NK-92 treated with Interleukin-12 subunit alpha and Interleukin-12 subunit beta, amount 100 ng/mL, for 24 hours (cell line): ENCODE measurements at regions not wholly inside any gene's neighbourhood (a gene's known extent, or its start where the extent isn't known, plus 50 kb on each side); places are given as distances from the start of the nearest gene placed in this dataset.
"Not testable (repeated sequence)": the region's sequence is repeated elsewhere in the genome, so short reads cannot be mapped to it uniquely, and the experiment has no call there.

Experiments
- DNase-seq: peaks from one replicate; lab custom pipeline; 2025; lab: John Stamatoyannopoulos, UW

DNA sequence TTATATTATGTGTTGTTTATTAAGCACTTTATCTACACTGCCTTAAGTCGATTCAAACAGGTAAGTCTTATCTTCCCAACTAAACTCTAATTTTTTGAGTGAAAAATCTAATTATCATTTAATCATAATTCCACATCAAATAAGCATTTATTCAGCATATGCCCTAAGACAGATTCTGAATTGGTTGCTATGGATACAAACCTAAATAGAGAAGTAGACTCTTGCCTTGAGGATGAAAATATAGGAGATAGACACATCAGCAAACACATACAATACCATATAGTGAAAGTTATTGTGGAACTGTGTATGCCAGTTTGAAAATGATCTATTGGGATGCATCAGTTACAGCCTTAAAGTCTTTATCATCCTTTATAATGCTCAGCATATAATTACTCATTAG is 1679.9 kb downstream of the SLITRK1 start:
- no peak for DNase-seq

DNA sequence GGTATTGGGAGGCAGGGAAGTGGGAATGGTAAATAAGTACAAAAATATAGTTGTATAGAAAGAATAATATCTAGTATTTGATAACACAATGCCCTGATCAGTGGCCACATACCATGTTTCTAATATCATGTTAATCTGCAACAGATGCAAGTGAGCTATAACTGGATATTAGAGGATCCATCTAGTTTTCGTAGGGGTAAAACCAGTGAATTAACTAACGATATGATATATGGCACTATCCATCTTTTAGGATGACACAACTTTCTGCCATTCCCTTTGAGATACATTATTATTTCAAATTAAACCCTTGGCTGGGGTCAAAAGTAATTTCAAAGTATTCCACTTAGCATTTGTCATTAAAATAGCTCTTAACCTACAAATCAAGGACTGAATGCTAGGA is 1686.2 kb downstream of the SLITRK1 start:
- DNase-seq = no peak

DNA sequence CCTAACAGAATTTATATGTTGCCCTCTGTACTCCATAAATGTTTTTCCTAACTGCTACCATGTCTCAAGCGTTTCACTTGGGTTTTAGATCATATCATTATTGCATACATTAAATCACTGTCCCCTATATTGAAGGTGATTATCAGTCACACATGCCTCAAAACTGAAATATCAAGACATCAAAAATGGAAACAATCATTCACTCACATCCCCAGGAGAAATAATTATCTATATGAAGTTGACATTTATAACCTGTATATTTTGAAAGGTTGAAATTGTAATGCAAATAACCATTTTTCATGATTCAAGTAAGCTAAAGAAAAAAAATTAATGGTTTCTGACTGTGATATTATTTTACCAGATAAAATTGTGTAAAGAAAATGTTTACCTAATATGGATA is 1695.0 kb downstream of the SLITRK1 start:
- DNase-seq = no peak

DNA sequence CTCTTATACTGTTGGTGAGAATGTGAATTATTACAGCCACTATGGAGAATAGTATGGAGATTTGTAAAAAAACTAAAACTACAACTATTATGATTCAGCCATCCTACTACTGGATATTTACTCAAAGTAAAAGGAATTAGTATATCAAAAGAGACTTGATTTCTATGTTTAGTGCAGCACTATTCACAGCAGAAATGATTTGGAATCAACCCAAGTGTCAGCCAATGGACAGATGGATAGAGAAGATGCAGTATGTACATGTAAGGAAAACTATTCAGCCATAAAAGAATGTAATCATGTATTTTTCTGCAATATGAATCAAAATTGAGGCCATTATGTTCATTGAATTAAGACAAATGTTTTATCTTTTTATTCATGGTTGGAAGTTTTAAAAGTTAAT is 1705.5 kb downstream of the SLITRK1 start:
- DNase-seq = no peak

DNA sequence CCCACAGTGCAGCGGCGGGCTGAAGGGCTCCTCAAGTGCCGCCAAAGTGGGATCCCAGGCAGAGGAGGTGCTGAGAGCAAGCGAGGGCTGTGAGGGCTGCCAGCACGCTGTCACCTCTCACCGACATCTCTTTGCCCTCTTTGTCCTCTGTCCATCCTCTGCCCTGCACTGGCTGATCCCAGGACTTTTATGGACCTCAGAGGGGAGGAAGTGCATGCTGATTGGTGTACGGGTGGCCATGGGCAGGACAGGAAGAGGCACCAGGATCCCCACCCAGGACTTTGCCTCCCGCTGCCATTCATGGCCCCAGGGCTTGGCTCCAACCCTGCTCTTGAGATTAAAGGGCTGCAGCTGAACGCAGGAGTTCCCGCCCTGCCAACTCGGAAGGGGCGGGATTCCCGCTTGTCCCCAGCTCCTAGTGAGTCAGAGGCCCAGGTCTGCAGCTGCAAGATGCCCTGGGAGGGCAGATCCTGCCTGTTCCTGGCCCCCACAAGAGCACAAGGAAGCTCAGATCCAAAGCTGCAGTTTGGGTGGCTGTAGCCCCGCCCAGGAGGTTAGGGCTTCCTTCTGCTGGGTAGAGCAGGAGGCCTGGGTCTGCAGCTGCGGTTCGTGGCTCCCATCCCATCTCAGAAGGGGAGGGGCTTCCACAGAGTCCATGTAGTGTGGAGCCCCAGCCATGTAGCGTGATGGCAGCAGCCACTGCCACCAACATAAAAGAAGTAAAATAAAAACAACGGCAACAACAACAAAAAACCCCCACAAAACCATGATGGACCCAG is 1716.7 kb downstream of the SLITRK1 start:
- DNase-seq = no peak

DNA sequence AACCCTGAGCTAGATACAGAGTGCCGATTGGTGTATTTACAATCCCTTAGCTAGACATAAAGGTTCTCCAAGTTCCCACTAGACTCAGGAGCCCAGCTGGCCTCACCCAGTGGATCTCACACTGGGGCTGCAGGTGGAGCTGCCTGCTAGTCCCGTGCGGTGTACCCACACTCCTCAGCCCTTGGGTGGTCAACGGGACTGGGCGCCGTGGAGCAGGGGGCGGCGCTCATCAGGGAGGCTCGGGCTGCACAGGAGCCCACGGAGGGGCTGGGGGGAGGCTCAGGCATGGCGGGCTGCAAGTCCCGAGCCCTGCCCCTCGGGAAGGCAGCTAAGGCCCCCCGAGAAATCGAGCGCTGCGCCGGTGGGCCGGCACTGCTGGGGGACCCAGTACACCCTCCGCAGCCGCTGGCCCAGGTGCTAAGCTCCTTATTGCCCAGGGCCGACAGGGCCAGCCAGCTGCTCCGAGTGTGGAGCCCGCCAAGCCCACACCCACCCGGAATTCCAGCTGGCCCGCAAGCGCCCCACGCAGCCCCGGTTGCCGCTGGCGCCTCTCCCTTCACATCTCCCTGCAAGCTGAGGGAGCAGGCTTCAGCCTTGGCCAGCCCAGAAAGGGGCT is 1717.4 kb downstream of the SLITRK1 start:
- not testable (repeated sequence) for DNase-seq

DNA sequence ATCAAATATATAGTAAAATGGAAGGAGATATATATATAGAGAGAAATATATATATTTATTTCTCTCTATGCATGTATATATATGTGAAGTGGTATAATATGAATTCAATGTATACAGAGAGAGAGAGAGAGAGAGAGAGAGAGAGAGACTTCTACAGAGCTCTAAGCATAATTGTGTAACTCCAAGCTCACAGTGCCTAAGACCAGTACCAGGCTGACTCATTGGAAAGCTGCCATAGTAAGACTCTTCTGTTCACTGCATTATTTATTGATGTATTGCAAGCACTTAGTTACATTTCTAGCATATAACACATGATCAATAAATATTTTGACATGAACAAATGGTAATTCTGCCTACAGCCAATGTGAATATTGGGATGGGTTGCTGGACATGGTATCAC is 1734.7 kb downstream of the SLITRK1 start:
- DNase-seq = no peak

DNA sequence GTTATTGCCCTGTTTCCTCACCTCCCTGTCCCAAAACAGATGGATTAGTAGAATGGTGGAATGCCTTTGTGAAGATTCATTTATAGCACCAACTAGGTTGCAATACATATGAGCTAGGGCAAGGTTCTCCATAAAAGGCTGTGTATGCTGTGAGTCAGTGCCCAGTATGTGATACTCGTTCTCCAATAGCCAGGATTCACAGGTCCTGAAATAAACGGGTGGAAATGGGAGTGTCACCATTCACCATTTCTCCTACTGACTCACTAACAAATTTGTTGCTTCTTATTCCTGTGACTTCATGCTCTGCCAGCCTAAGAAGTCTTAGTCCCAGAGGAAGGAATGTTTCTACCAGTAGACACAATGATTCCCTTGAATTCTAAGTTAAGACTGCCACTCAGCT is 1745.4 kb downstream of the SLITRK1 start:
- no peak for DNase-seq

DNA sequence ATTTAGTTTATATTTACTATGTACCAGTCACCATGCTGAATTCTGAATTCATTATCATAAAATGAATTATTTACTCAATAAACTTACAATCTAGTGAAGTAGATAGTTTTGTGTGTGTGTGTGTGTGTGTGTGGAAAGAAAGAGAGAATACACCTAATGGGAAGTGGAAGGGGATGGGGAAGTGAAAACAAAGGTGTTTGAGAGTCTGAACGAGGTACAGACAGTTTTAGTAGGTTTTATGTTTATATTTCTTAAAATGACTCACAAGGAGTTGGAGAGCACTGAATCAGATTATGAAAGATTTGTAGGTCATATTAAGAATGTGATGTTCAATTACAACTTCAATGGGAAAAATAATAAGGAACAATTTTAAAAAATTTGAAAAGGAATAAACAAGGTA is 1753.0 kb downstream of the SLITRK1 start:
- no peak for DNase-seq

DNA sequence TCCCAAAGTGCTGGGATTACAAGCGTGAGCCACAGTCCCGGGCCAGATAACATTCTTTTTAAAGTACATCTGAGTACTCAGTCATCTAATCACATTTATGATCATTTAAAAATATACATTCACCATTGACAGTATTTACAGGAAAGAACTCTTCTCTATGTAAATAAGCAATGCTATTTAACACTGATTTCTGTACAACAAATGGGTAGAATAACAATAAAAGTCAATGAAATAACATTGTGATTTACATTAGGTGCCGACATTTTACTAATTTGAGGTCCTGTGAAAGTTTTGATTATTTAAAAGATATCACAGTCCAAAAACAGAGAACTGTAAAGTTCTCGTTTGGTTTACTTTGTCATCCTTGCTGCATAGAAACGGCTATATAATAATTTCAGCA is 1763.7 kb downstream of the SLITRK1 start:
- no peak for DNase-seq

DNA sequence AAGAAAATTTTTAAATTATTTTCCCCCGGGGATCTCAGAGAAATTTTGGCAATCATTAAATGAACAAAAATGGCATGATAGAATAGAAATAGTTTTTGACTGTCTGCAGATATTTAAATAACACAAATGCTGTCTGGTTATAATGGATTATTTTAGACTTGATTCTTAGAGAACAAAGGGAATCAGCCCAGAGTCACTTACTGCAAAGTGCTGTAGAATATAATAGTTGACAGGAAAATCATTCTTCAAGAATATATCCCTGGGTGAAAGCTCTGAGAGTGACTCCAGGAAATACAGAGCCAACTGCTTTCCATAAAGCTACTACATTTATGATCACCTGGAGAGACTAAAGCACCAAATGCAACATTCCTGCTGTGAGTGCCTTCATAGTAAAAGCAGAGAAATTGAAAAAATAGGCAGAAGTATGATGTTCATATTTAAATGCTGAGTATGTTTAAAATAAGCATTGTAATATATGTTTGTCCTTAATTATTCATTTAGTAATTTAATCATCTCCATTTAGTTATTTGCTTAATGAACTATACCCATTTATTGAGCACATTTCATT is 1765.8 kb downstream of the SLITRK1 start:
- DNase-seq = no peak

DNA sequence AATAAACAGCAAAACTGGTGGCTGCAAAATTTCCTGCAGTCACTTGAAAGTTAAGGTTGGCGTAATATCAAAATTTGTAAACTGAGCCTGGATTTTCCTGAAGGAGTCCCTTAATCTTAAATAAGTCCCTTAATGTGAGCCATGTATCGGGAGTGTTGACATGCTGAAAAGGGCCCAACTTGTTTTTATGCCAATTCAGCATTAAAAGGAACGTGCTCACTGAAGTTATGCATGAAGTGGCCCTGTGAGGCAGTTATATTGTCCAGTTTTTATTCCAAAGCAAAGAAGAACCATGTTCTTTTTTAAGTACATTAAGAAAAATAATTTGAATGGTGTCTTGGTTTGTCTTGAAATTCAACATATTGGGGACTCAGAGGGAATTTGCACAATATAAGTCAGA is 1766.9 kb downstream of the SLITRK1 start:
- DNase-seq = no peak

DNA sequence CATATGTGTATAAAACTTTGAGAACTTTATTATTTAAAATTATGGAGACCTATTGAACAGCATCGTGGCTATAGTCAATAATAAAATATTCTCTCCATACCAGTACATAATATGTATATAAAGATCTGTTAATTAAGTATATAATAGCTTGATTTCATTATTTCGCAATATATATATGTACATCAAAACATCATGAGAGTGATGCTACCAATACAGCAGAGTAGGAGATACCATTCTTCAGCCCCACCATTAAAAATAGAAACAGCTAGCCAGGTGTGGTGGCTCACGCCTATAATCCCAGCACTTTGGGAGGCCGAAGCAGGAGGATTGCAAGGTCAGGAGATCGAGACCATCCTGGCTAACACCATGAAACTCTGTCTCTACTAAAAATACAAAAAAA is 1755.3 kb upstream of the SPRY2 start:
- no peak for DNase-seq

DNA sequence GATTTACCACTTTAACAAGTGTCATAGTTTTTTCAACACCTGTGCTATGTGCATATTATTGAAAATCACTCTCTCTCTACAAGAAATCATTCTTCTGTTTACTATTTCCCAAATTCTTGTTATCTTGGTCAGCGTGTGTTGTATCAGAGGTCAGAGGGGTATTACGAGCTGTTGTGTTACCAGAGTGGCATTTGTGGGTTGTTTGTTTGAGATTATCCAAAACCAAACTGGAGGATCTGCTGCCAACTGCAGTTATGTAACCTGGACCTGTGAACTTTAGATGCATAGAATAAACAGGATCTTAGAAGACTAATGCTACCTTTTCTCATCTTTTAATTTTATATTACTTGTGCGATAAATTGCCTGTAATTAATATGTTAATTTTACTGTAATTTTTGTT is 1751.4 kb upstream of the SPRY2 start:
- DNase-seq = no peak

DNA sequence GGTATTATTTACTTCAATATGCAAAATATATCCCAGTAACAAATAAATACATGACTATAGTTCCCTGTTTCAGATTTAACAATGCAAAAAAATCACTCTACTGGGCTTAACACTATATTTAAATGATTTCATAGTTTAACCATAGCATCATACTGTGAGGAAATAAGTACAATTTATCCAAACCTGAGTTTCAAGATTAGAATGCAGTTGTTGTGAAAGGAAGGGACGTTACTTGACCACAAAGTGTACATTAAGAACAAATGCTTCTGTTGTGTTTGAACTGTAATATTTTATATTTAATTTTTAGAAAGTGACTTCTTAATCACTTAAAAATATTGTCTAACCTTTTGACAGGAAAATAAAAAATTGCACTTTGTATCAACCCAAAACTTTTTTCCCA is 1747.9 kb upstream of the SPRY2 start:
- no peak for DNase-seq

DNA sequence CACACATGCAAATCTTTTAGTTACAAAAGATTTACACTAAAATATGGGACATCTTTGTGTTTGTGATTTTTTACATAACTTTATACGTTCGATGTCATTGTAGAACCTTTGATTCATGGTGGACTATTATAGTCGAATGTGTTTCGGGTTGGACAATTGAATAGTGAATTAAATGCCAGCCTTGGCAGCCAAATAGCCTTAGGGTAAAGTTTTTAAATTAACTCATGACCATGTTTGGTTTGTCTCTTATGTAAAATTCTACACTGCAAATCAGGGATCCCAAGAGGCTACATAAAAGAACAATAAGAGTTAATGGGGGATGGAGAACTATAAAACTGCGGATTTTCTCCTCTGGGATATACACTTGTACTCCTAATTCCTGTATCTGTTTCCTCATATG is 1735.6 kb upstream of the SPRY2 start:
- no peak for DNase-seq

DNA sequence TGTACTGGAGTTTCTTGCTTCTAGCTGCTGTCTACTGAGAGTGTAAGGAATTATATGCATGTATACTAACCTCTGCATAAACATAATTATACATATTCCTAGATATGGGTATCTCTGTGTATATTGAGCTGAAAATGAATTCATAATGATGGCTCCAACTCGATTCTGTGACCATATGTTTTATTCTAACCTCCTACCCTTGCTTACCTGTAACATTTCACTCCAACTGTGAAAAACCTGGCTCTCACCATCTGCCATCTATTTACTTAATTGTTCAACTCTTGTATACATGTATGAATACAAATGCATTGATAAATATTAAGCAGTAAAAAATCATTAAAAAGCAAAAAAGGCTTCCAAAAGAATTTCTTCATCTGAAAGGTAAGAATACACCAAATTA is 1729.5 kb upstream of the SPRY2 start:
- DNase-seq = no peak

DNA sequence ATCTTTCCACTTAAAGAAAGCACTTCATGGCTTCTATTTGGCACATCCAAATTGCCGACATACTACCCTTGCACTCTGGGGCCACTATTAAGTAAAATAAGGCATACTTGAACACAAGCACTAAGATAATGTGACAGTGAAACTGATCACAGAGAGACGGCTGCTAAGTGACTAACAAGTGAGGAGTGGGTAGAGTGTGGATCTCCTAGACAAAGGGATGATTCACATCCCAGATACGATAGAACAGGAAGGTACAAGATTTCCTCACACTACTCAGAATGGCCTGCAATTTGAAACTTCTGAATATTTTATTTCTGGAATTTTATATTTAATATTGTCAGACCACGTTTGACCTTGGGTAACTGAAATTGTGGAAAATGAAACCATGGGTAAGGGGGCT is 1721.8 kb upstream of the SPRY2 start:
- no peak for DNase-seq

DNA sequence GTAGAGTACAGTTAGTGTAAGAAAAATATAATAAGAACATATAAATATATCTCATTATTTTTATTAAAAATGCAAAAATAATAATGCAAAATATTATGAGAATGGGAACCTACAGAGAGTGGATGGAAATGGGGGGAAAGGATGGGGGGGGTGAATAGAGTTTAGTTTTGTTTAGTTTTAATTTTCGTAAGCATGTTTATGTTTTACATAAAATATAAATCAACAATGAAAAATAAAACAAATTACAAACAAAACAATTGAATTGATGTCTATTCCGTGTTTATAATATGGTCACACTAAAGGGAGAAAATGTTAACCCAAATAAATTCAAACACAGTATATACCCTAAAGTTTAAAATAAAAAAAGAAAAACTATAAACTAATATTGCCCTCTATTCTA is 1717.4 kb upstream of the SPRY2 start:
- no peak for DNase-seq

DNA sequence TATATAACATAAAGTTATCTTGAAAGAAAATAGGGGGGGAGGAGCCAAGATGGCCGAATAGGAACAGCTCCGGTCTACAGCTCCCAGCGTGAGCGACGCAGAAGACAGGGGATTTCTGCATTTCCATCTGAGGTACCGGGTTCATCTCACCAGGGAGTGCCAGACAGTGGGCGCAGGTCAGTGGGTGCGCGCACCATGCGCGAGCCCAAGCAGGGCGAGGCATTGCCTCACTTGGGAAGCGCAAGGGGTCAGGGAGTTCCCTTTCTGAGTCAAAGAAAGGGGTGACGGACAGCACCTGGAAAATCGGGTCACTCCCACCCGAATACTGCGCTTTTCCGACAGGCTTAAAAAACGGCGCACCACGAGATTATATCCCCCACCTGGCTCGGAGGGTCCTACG is 1704.4 kb upstream of the SPRY2 start:
- not testable (repeated sequence) for DNase-seq

DNA sequence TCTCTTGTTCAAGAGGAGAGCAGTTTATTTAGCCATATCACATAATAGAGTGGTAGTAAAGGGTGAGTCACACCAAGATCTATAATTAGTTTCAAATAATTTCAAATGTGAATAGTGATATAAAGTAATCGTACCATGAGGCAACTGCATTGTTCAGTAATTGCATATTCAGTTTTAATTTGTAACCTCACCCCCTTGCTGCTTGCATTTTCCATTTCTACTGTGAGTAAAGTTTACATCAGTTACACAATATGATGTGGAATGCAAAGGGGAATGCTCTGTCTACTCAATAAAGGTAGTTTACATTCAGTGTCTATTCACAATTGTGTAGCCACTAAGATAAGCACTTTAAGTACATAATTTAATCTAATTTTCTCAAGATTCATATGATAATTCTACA is 1695.7 kb upstream of the SPRY2 start:
- DNase-seq = no peak

DNA sequence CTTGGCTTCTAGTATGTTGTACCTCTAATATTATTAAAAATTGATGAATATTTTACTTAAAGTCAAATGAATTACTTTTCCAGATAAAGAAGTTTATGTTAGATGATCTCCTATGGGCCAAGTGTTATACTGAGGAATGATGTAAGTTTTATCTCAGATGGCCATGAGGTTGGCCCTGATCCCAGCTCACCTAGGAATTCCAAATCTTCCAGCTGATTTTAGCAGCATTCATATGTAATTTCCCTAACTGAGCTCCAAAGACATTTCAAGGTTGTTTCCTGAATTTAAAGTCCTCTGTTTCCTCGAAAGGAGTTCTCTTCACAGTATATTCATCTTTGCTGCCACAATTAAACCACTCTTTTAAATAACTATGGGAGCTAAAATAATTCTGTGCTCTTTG is 1670.4 kb upstream of the SPRY2 start:
- DNase-seq = no peak

DNA sequence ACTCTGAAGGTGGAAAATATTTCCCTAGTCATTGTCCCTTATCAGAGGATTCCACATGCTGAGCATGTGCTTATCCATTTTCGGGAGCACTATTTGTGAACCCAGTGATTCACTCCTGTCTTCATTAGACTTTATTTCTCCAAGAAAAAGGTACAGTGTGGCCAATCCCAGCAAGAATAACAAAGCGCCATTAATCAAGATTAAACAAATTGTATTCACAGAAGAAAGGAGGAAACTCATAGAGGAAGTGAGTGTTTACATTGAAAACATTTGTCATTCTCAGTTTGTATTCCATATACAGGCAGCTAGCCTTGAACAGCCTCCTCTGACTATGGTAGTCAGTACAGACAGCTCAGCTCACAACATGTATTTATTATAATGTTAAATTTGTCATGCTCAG is 1669.9 kb upstream of the SPRY2 start:
- DNase-seq = no peak

DNA sequence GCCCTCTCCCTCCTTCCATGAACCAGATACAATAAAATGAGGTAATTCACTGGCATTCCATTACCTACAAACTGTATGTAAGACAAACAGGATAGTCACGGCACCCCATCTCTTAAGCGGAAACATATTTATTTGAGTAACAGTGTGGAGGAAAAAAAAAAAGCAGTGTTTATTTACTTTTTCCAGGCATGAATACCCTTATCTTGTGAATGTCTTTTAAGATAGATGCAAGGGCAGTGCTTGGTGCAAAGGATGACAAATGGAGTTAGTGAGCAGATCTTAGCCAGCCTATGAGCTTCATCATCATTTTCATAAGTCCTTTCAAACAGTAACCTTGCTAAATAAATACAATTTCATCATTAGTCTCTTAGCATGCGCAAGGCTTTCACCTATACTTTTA is 1661.8 kb upstream of the SPRY2 start:
- DNase-seq = no peak
